Astrocyte (in vitro differentiated cells and primary cell): ENCODE measurements at regions not wholly inside any gene's neighbourhood (a gene's known extent, or its start where the extent isn't known, plus 50 kb on each side); places are given as distances from the start of the nearest gene placed in this dataset.

Experiments
- DNase-seq: peaks from one replicate; pipeline ENCODE4 v3.0.0-alpha.2; 2010; ENCODE audit warnings: low read depth
- FAIRE-seq: peaks from 2 replicates; lab custom pipeline; 2011; peaks lifted over from hg19 to GRCh38; lab: Jason Lieb, UNC
- H2AFZ ChIP-seq: 2 replicates; pipeline ENCODE4 v1.6.0; 2012; ENCODE audit warnings: low read depth, low read length, inconsistent platforms
- H3K27ac ChIP-seq: 2 replicates; pipeline ENCODE4 v1.5.1; 2011; ENCODE audit warnings: low read depth, low read length, inconsistent platforms
- H3K27me3 ChIP-seq: 2 replicates; pipeline ENCODE4 v1.6.0; 2011; ENCODE audit warnings: low read length, inconsistent platforms; ENCODE audit not compliant: insufficient read depth
- H3K36me3 ChIP-seq: 2 replicates; pipeline ENCODE4 v1.5.1; 2011; ENCODE audit warnings: low read length, inconsistent platforms; ENCODE audit not compliant: insufficient read depth
- H3K4me1 ChIP-seq: 2 replicates; pipeline ENCODE4 v1.5.1; 2011; ENCODE audit warnings: low read length, inconsistent platforms; ENCODE audit not compliant: insufficient read depth
- H3K4me2 ChIP-seq: 2 replicates; pipeline ENCODE4 v1.6.0; 2012; ENCODE audit warnings: low read length, inconsistent platforms
- H3K4me3 ChIP-seq: 2 replicates; pipeline ENCODE4 v1.5.1; 2011; ENCODE audit warnings: low read depth, mild to moderate bottlenecking, low read length, inconsistent platforms; ENCODE audit not compliant: insufficient read depth
- H3K79me2 ChIP-seq: 2 replicates; pipeline ENCODE4 v1.6.0; 2012; ENCODE audit warnings: mild to moderate bottlenecking, low read length, inconsistent platforms; ENCODE audit not compliant: insufficient read depth
- H3K9ac ChIP-seq: 2 replicates; pipeline ENCODE4 v1.6.0; 2012; ENCODE audit warnings: mild to moderate bottlenecking, low read length, inconsistent platforms
- H3K9me3 ChIP-seq: 2 replicates; pipeline ENCODE4 v1.5.1; 2012; ENCODE audit warnings: low read depth, mild to moderate bottlenecking, low read length, inconsistent platforms; ENCODE audit not compliant: insufficient read depth
- H4K20me1 ChIP-seq: 2 replicates; pipeline ENCODE4 v1.6.0; 2012; ENCODE audit warnings: low read length, inconsistent platforms; ENCODE audit not compliant: insufficient read depth
- H3K27ac Mint-ChIP-seq: one replicate; pipeline ENCODE4 v1.8.0; 2021; ENCODE audit warnings: mild to moderate bottlenecking, mixed read lengths; ENCODE audit not compliant: unreplicated experiment
- H3K27me3 Mint-ChIP-seq: one replicate; pipeline ENCODE4 v1.8.0; 2021; ENCODE audit warnings: low read depth, mixed read lengths; ENCODE audit not compliant: unreplicated experiment
- H3K36me3 Mint-ChIP-seq: one replicate; pipeline ENCODE4 v1.8.0; 2021; ENCODE audit warnings: low read depth, mixed read lengths; ENCODE audit not compliant: unreplicated experiment
- H3K4me1 Mint-ChIP-seq: one replicate; pipeline ENCODE4 v1.8.0; 2021; ENCODE audit warnings: low read depth, mixed read lengths; ENCODE audit not compliant: unreplicated experiment
- H3K4me3 Mint-ChIP-seq: one replicate; pipeline ENCODE4 v1.8.0; 2021; ENCODE audit warnings: mild to moderate bottlenecking, moderate library complexity, mixed read lengths; ENCODE audit not compliant: unreplicated experiment
- H3K9me3 Mint-ChIP-seq: one replicate; pipeline ENCODE4 v1.8.0; 2021; ENCODE audit warnings: mild to moderate bottlenecking, mixed read lengths; ENCODE audit not compliant: unreplicated experiment
- EZH2 ChIP-seq: IDR thresholded peaks from 2 replicates; pipeline ENCODE4 v1.6.1; 2012; ENCODE audit warnings: mild to moderate bottlenecking, low read length, inconsistent platforms; ENCODE audit not compliant: insufficient read depth
- TF ChIP-seq, protein P1 (sequence below): IDR thresholded peaks from 2 replicates; pipeline ENCODE4 v1.5.1; 2011; ENCODE audit warnings: low read depth, mild to moderate bottlenecking, inconsistent platforms, low read length, moderate library complexity; ENCODE audit not compliant: insufficient read depth

DNA sequence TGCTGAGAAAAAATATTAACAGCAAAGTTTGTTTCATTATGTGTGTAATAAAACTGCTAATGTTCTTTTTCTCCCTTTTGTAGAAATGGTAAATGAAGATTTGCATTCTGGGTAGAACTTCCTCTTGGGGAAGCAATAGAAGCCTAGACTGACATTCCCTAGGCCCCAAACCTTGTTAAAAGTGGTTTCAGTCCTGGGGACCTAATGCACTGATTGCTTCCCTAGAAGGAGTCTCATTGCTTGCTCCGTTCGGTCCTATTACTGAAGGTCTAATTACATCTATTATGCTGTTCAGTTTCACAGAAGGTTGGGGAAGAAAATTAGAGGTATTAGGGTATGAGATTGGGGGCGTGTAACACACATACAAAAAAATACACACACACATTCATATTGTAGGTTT lies 893.8 kb downstream of the TLE4 start:
- Histone ChIP-seq H3K4me1 (no peaks in the 10 kb centered on the region), H3K79me2 (no peaks in the 10 kb centered on the region), H3K9me3 (no peaks in the 10 kb centered on the region), H3K9ac (no peak overlapping the region), H3K36me3 (no peaks in the 10 kb centered on the region), H2AFZ (no peak overlapping the region), H4K20me1 (no peaks in the 10 kb centered on the region), H3K4me2 (no peak overlapping the region), H3K27me3 (no peaks in the 10 kb centered on the region), H3K4me3 (no peak overlapping the region), H3K27ac (no peak overlapping the region)
- no peaks in the 10 kb centered on the region for H3K4me1 Mint-ChIP-seq
- no peak for DNase-seq
- no peaks in the 10 kb centered on the region for H3K27me3 Mint-ChIP-seq
- TF ChIP-seq, protein P1, sequence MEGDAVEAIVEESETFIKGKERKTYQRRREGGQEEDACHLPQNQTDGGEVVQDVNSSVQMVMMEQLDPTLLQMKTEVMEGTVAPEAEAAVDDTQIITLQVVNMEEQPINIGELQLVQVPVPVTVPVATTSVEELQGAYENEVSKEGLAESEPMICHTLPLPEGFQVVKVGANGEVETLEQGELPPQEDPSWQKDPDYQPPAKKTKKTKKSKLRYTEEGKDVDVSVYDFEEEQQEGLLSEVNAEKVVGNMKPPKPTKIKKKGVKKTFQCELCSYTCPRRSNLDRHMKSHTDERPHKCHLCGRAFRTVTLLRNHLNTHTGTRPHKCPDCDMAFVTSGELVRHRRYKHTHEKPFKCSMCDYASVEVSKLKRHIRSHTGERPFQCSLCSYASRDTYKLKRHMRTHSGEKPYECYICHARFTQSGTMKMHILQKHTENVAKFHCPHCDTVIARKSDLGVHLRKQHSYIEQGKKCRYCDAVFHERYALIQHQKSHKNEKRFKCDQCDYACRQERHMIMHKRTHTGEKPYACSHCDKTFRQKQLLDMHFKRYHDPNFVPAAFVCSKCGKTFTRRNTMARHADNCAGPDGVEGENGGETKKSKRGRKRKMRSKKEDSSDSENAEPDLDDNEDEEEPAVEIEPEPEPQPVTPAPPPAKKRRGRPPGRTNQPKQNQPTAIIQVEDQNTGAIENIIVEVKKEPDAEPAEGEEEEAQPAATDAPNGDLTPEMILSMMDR, result no peak
- TF ChIP-seq EZH2, result no peak
- H3K27ac Mint-ChIP-seq, result no peak overlapping the region
- no peaks in the 10 kb centered on the region for H3K36me3 Mint-ChIP-seq
- peaks cover 1% of the 10 kb centered on the region for H3K9me3 Mint-ChIP-seq
- FAIRE-seq, result no peak
- H3K4me3 Mint-ChIP-seq, result no peak overlapping the region

- Mint-ChIP-seq H3K9me3 (peaks cover 4% of the 10 kb centered on the region), H3K27ac (no peak overlapping the region), H3K27me3 (no peaks in the 10 kb centered on the region), H3K4me1 (no peaks in the 10 kb centered on the region), H3K4me3 (no peak overlapping the region), H3K36me3 (no peaks in the 10 kb centered on the region)
- Histone ChIP-seq H3K9ac (no peak overlapping the region), H3K27me3 (no peaks in the 10 kb centered on the region), H3K79me2 (no peaks in the 10 kb centered on the region), H3K27ac (no peak overlapping the region), H3K9me3 (no peaks in the 10 kb centered on the region), H3K4me2 (no peak overlapping the region), H2AFZ (no peak overlapping the region), H3K36me3 (no peaks in the 10 kb centered on the region), H4K20me1 (no peaks in the 10 kb centered on the region), H3K4me1 (no peaks in the 10 kb centered on the region), H3K4me3 (no peak overlapping the region)
- TF ChIP-seq EZH2, result no peak
- TF ChIP-seq, protein P1, result no peak
- DNase-seq (no peak), FAIRE-seq (no peak)
Observed at GRCh38 chr9:80449513-80449912, 877.7 kb downstream of the TLE4 start.

- H3K27ac Mint-ChIP-seq, result no peak overlapping the region
- TF ChIP-seq, protein P1, result no peak
- no peak for TF ChIP-seq EZH2
- no peaks in the 10 kb centered on the region for H3K36me3 Mint-ChIP-seq
- H3K9ac ChIP-seq, result no peak overlapping the region
- H4K20me1 ChIP-seq, result no peaks in the 10 kb centered on the region
- H3K4me2 ChIP-seq, result no peak overlapping the region
- H2AFZ ChIP-seq, result no peak overlapping the region
- H3K27me3 Mint-ChIP-seq, result no peaks in the 10 kb centered on the region
- no peak overlapping the region for H3K27ac ChIP-seq
- H3K9me3 ChIP-seq, result no peaks in the 10 kb centered on the region
- H3K27me3 ChIP-seq, result no peaks in the 10 kb centered on the region
- H3K4me3 Mint-ChIP-seq, result no peak overlapping the region
- FAIRE-seq, result no peak
- peaks cover 4% of the 10 kb centered on the region for H3K9me3 Mint-ChIP-seq
- H3K4me1 Mint-ChIP-seq, result no peaks in the 10 kb centered on the region
- no peaks in the 10 kb centered on the region for H3K36me3 ChIP-seq
- no peak overlapping the region for H3K4me3 ChIP-seq
- DNase-seq, result no peak
- H3K79me2 ChIP-seq, result no peaks in the 10 kb centered on the region
- no peaks in the 10 kb centered on the region for H3K4me1 ChIP-seq
Observed at GRCh38 chr9:80448996-80449395, 877.2 kb downstream of the TLE4 start.
